ENCODE measurements at regions not wholly inside any gene's neighbourhood (a gene's known extent, or its start where the extent isn't known, plus 50 kb on each side); places are given as distances from the start of the nearest gene placed in this dataset.

GRCh38 chr5:2550509-2550908 is 201.0 kb downstream of the IRX2 start:
- intact Hi-C loops (cut with DNase I): no loop called here
- no peaks in the 10 kb centered on the region for H3K9me3 ChIP-seq
- H3K36me3 ChIP-seq: no peaks in the 10 kb centered on the region
- no peak for DNase-seq
- no peaks in the 10 kb centered on the region for H3K4me1 ChIP-seq (ENCODE audit: insufficient read depth)
- no peaks in the 10 kb centered on the region for H3K27me3 ChIP-seq
- WGBS, 3 donors: 1 to 4% (median 4%) methylated on average over 5 of the region's 5 CpGs
- H3K4me3 ChIP-seq: no peak overlapping the region
- no peak overlapping the region for H3K27ac ChIP-seq
- no peak for TF ChIP-seq POLR2A (IDR thresholded peaks at IDR 0.05)
- TF ChIP-seq CTCF (IDR thresholded peaks at IDR 0.05): no peak
- no peak for TF ChIP-seq EP300 (IDR thresholded peaks at IDR 0.05)

- 24 to 27% (median 26%) methylated on average over 7 of the region's 7 CpGs for WGBS, 3 donors
- H3K27me3 ChIP-seq: no peaks in the 10 kb centered on the region
- no peak overlapping the region for H3K27ac ChIP-seq
- H3K4me1 ChIP-seq (ENCODE audit: insufficient read depth): no peaks in the 10 kb centered on the region
- no peak overlapping the region for H3K4me3 ChIP-seq
- intact Hi-C loops (cut with DNase I): no loop called here
- H3K9me3 ChIP-seq: no peaks in the 10 kb centered on the region
- H3K36me3 ChIP-seq: no peaks in the 10 kb centered on the region
- DNase-seq: no peak
- no peak for TF ChIP-seq CTCF (IDR thresholded peaks at IDR 0.05)
- TF ChIP-seq POLR2A (IDR thresholded peaks at IDR 0.05): no peak
- TF ChIP-seq EP300 (IDR thresholded peaks at IDR 0.05): no peak
These were observed 201.6 kb downstream of the IRX2 start for GRCh38 chr5:2549900-2550299.

- H3K9me3 ChIP-seq: no peaks in the 10 kb centered on the region
- TF ChIP-seq CTCF (IDR thresholded peaks at IDR 0.05): no peak
- no peak for TF ChIP-seq EP300 (IDR thresholded peaks at IDR 0.05)
- TF ChIP-seq POLR2A (IDR thresholded peaks at IDR 0.05): no peak
- intact Hi-C loops (cut with DNase I): no loop called here
- 91 to 97% (median 94%) methylated on average over 10 of the region's 10 CpGs for WGBS, 3 donors
- no peaks in the 10 kb centered on the region for H3K27me3 ChIP-seq
- no peak overlapping the region for H3K27ac ChIP-seq
- DNase-seq: no peak
- H3K36me3 ChIP-seq: no peaks in the 10 kb centered on the region
- H3K4me1 ChIP-seq (ENCODE audit: insufficient read depth): no peaks in the 10 kb centered on the region
- no peak overlapping the region for H3K4me3 ChIP-seq
These were observed 202.1 kb downstream of the IRX2 start for GRCh38 chr5:2549354-2549753.

GRCh38 chr5:2546938-2547337 is 204.5 kb downstream of the IRX2 start:
- H3K27me3 ChIP-seq: no peaks in the 10 kb centered on the region
- H3K36me3 ChIP-seq: no peaks in the 10 kb centered on the region
- H3K4me1 ChIP-seq (ENCODE audit: insufficient read depth): no peaks in the 10 kb centered on the region
- WGBS, 3 donors: 82 to 86% (median 84%) methylated on average over 14 of the region's 14 CpGs
- H3K4me3 ChIP-seq: no peak overlapping the region
- H3K9me3 ChIP-seq: no peaks in the 10 kb centered on the region
- no peak overlapping the region for H3K27ac ChIP-seq
- intact Hi-C loops (cut with DNase I): no loop called here
- DNase-seq: no peak
- TF ChIP-seq POLR2A (IDR thresholded peaks at IDR 0.05) (no peak), EP300 (IDR thresholded peaks at IDR 0.05) (no peak)

- H3K27ac ChIP-seq: no peak overlapping the region
- TF ChIP-seq CTCF (IDR thresholded peaks at IDR 0.05) (no peak), POLR2A (IDR thresholded peaks at IDR 0.05) (no peak), EP300 (IDR thresholded peaks at IDR 0.05) (no peak)
- no peaks in the 10 kb centered on the region for H3K36me3 ChIP-seq
- no peak for DNase-seq
- intact Hi-C loops (cut with DNase I): no loop called here
- H3K4me3 ChIP-seq: no peak overlapping the region
- H3K27me3 ChIP-seq: no peaks in the 10 kb centered on the region
- H3K4me1 ChIP-seq (ENCODE audit: insufficient read depth): no peaks in the 10 kb centered on the region
- WGBS, 3 donors: 75 to 77% (median 77%) methylated on average over 5 of the region's 5 CpGs
- H3K9me3 ChIP-seq: no peaks in the 10 kb centered on the region
These were observed 207.5 kb downstream of the IRX2 start for GRCh38 chr5:2544003-2544402.

Measured in ovary (tissue), 7 donors.